ENCODE measurements at regions not wholly inside any gene's neighbourhood (a gene's known extent, or its start where the extent isn't known, plus 50 kb on each side); places are given as distances from the start of the nearest gene placed in this dataset.

GRCh38 chr5:40043916-40044315 lies 619.1 kb upstream of the DAB2 start:
- FAIRE-seq (no peak), DNase-seq (no peak)
- H3K4me3 ChIP-seq (ENCODE audit: low read depth in 1 of 3, low read length in 3 of 3) = no peak overlapping the region
- no peaks in the 10 kb centered on the region for H3K4me1 ChIP-seq (ENCODE audit: control insufficient read depth in 3 of 3, insufficient read depth in 2 of 3, low read depth in 1 of 3, low read length in 2 of 3)
- no peaks in the 10 kb centered on the region for H3K36me3 ChIP-seq (ENCODE audit: control insufficient read depth in 3 of 3, insufficient read depth in 2 of 3, low read depth in 1 of 3, low read length in 3 of 3)
- no peaks in the 10 kb centered on the region for H3K9me3 ChIP-seq (ENCODE audit: control insufficient read depth in 2 of 2, insufficient read depth in 1 of 2, low read depth in 1 of 2, low read length in 1 of 2)
- no peaks in the 10 kb centered on the region for H3K27me3 ChIP-seq (ENCODE audit: control insufficient read depth in 3 of 3, insufficient read depth in 3 of 3, low read length in 3 of 3)
- no peak overlapping the region for H3K27ac ChIP-seq (ENCODE audit: low read depth in 1 of 3, low read length in 2 of 3)
- WGBS, 3 donors = 87 to 93% (median 88%) methylated on average over 8 of the region's 8 CpGs

DNA sequence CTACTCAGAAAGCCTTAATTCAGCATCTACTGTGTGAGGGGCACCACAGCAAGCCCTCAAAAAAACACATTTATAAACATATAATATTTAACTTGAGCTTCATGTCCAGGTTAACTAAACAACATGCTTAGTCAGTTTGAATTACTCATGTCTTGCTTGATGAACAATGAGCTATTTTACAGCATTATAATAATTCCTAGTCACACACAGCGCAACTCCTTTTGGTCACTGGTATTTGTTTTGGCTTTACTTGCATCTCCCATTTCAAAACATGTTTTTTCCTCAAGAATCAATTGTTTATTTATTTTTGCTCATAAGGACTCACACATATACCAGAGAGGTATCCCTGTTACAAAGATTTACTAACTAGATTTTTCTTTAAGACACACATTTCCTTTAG lies 616.7 kb upstream of the DAB2 start:
- FAIRE-seq (no peak), DNase-seq (no peak)
- no peaks in the 10 kb centered on the region for H3K36me3 ChIP-seq (ENCODE audit: control insufficient read depth in 3 of 3, insufficient read depth in 2 of 3, low read depth in 1 of 3, low read length in 3 of 3)
- WGBS, 3 donors = 89 to 100% (median 98%) methylated on average over 1 of the region's 1 CpG
- H3K4me3 ChIP-seq (ENCODE audit: low read depth in 1 of 3, low read length in 3 of 3) = no peak overlapping the region
- no peak overlapping the region for H3K27ac ChIP-seq (ENCODE audit: low read depth in 1 of 3, low read length in 2 of 3)
- H3K27me3 ChIP-seq (ENCODE audit: control insufficient read depth in 3 of 3, insufficient read depth in 3 of 3, low read length in 3 of 3) = no peaks in the 10 kb centered on the region
- H3K4me1 ChIP-seq (ENCODE audit: control insufficient read depth in 3 of 3, insufficient read depth in 2 of 3, low read depth in 1 of 3, low read length in 2 of 3) = peaks cover 0 to 10% (median 3%) of the 10 kb centered on the region in 3 donors
- H3K9me3 ChIP-seq (ENCODE audit: control insufficient read depth in 2 of 2, insufficient read depth in 1 of 2, low read depth in 1 of 2, low read length in 1 of 2) = no peaks in the 10 kb centered on the region

GRCh38 chr5:40037713-40038112 lies 612.9 kb upstream of the DAB2 start:
- H3K27ac ChIP-seq (ENCODE audit: low read depth in 1 of 3, low read length in 2 of 3) = no peak overlapping the region
- no peaks in the 10 kb centered on the region for H3K27me3 ChIP-seq (ENCODE audit: control insufficient read depth in 3 of 3, insufficient read depth in 3 of 3, low read length in 3 of 3)
- H3K4me1 ChIP-seq (ENCODE audit: control insufficient read depth in 3 of 3, insufficient read depth in 2 of 3, low read depth in 1 of 3, low read length in 2 of 3) = peaks cover 0 to 10% (median 3%) of the 10 kb centered on the region in 3 donors
- FAIRE-seq = no peak
- H3K36me3 ChIP-seq (ENCODE audit: control insufficient read depth in 3 of 3, insufficient read depth in 2 of 3, low read depth in 1 of 3, low read length in 3 of 3) = no peaks in the 10 kb centered on the region
- H3K4me3 ChIP-seq (ENCODE audit: low read depth in 1 of 3, low read length in 3 of 3) = no peak overlapping the region
- WGBS, 3 donors = 87 to 89% (median 88%) methylated on average over 2 of the region's 2 CpGs
- DNase-seq = peak; percentile 72 to 82
- no peaks in the 10 kb centered on the region for H3K9me3 ChIP-seq (ENCODE audit: control insufficient read depth in 2 of 2, insufficient read depth in 1 of 2, low read depth in 1 of 2, low read length in 1 of 2)

- peaks cover 0 to 10% (median 3%) of the 10 kb centered on the region in 3 donors for H3K4me1 ChIP-seq (ENCODE audit: control insufficient read depth in 3 of 3, insufficient read depth in 2 of 3, low read depth in 1 of 3, low read length in 2 of 3)
- no peaks in the 10 kb centered on the region for H3K9me3 ChIP-seq (ENCODE audit: control insufficient read depth in 2 of 2, insufficient read depth in 1 of 2, low read depth in 1 of 2, low read length in 1 of 2)
- no peaks in the 10 kb centered on the region for H3K27me3 ChIP-seq (ENCODE audit: control insufficient read depth in 3 of 3, insufficient read depth in 3 of 3, low read length in 3 of 3)
- H3K27ac ChIP-seq (ENCODE audit: low read depth in 1 of 3, low read length in 2 of 3) = no peak overlapping the region
- FAIRE-seq (no peak), DNase-seq (no peak)
- 89 to 94% (median 91%) methylated on average over 2 of the region's 2 CpGs for WGBS, 3 donors
- H3K36me3 ChIP-seq (ENCODE audit: control insufficient read depth in 3 of 3, insufficient read depth in 2 of 3, low read depth in 1 of 3, low read length in 3 of 3) = no peaks in the 10 kb centered on the region
- no peak overlapping the region for H3K4me3 ChIP-seq (ENCODE audit: low read depth in 1 of 3, low read length in 3 of 3)
Observed at GRCh38 chr5:40034441-40034840, 609.7 kb upstream of the DAB2 start.

DNA sequence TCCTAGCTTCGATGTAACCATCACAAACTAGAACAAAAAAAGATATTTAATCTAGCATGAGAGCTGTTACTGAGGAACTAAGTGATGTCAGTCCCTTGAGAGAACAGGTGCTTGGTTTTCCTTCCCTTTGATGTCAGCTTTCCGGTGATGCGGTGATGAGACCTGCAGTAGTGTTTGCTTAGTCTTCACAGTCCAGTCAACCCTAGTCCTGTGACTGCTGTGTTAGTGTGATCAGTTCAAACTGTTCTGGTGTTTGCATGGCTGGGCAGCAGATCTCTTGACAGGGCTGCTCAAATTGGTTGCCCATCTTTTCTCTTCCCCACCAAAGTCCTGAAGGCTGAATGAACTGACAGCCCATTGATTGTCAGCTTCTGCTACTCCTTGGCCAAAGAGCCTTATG lies 608.6 kb upstream of the DAB2 start:
- 77 to 88% (median 77%) methylated on average over 3 of the region's 3 CpGs for WGBS, 3 donors
- H3K36me3 ChIP-seq (ENCODE audit: control insufficient read depth in 3 of 3, insufficient read depth in 2 of 3, low read depth in 1 of 3, low read length in 3 of 3) = no peaks in the 10 kb centered on the region
- no peak overlapping the region for H3K27ac ChIP-seq (ENCODE audit: low read depth in 1 of 3, low read length in 2 of 3)
- FAIRE-seq = no peak
- no peak for DNase-seq
- H3K4me1 ChIP-seq (ENCODE audit: control insufficient read depth in 3 of 3, insufficient read depth in 2 of 3, low read depth in 1 of 3, low read length in 2 of 3) = peaks cover 0 to 9% (median 3%) of the 10 kb centered on the region in 3 donors
- no peaks in the 10 kb centered on the region for H3K27me3 ChIP-seq (ENCODE audit: control insufficient read depth in 3 of 3, insufficient read depth in 3 of 3, low read length in 3 of 3)
- no peaks in the 10 kb centered on the region for H3K9me3 ChIP-seq (ENCODE audit: control insufficient read depth in 2 of 2, insufficient read depth in 1 of 2, low read depth in 1 of 2, low read length in 1 of 2)
- H3K4me3 ChIP-seq (ENCODE audit: low read depth in 1 of 3, low read length in 3 of 3) = no peak overlapping the region

GRCh38 chr5:40033009-40033408 lies 608.2 kb upstream of the DAB2 start:
- Histone ChIP-seq H3K4me3 (ENCODE audit: low read depth in 1 of 3, low read length in 3 of 3) (no peak overlapping the region), H3K27me3 (ENCODE audit: control insufficient read depth in 3 of 3, insufficient read depth in 3 of 3, low read length in 3 of 3) (no peaks in the 10 kb centered on the region), H3K36me3 (ENCODE audit: control insufficient read depth in 3 of 3, insufficient read depth in 2 of 3, low read depth in 1 of 3, low read length in 3 of 3) (no peaks in the 10 kb centered on the region), H3K4me1 (ENCODE audit: control insufficient read depth in 3 of 3, insufficient read depth in 2 of 3, low read depth in 1 of 3, low read length in 2 of 3) (peaks cover 0 to 5% (median 1%) of the 10 kb centered on the region in 3 donors), H3K27ac (ENCODE audit: low read depth in 1 of 3, low read length in 2 of 3) (no peak overlapping the region), H3K9me3 (ENCODE audit: control insufficient read depth in 2 of 2, insufficient read depth in 1 of 2, low read depth in 1 of 2, low read length in 1 of 2) (no peaks in the 10 kb centered on the region)
- 86 to 95% (median 88%) methylated on average over 1 of the region's 1 CpG for WGBS, 3 donors
- FAIRE-seq = no peak
- no peak for DNase-seq

- FAIRE-seq (no peak), DNase-seq (no peak)
- Histone ChIP-seq H3K36me3 (ENCODE audit: control insufficient read depth in 3 of 3, insufficient read depth in 2 of 3, low read depth in 1 of 3, low read length in 3 of 3) (no peaks in the 10 kb centered on the region), H3K4me1 (ENCODE audit: control insufficient read depth in 3 of 3, insufficient read depth in 2 of 3, low read depth in 1 of 3, low read length in 2 of 3) (no peaks in the 10 kb centered on the region), H3K9me3 (ENCODE audit: control insufficient read depth in 2 of 2, insufficient read depth in 1 of 2, low read depth in 1 of 2, low read length in 1 of 2) (no peaks in the 10 kb centered on the region), H3K4me3 (ENCODE audit: low read depth in 1 of 3, low read length in 3 of 3) (no peak overlapping the region), H3K27me3 (ENCODE audit: control insufficient read depth in 3 of 3, insufficient read depth in 3 of 3, low read length in 3 of 3) (no peaks in the 10 kb centered on the region), H3K27ac (ENCODE audit: low read depth in 1 of 3, low read length in 2 of 3) (no peak overlapping the region)
- WGBS, 3 donors = 65 to 82% (median 74%) methylated on average over 2 of the region's 2 CpGs
Observed at GRCh38 chr5:40030661-40031060, 605.9 kb upstream of the DAB2 start.

- no peaks in the 10 kb centered on the region for H3K36me3 ChIP-seq (ENCODE audit: control insufficient read depth in 3 of 3, insufficient read depth in 2 of 3, low read depth in 1 of 3, low read length in 3 of 3)
- no peak for FAIRE-seq
- H3K9me3 ChIP-seq (ENCODE audit: control insufficient read depth in 2 of 2, insufficient read depth in 1 of 2, low read depth in 1 of 2, low read length in 1 of 2) = no peaks in the 10 kb centered on the region
- H3K27me3 ChIP-seq (ENCODE audit: control insufficient read depth in 3 of 3, insufficient read depth in 3 of 3, low read length in 3 of 3) = no peaks in the 10 kb centered on the region
- 86 to 92% (median 91%) methylated on average over 5 of the region's 5 CpGs for WGBS, 3 donors
- no peaks in the 10 kb centered on the region for H3K4me1 ChIP-seq (ENCODE audit: control insufficient read depth in 3 of 3, insufficient read depth in 2 of 3, low read depth in 1 of 3, low read length in 2 of 3)
- no peak for DNase-seq
- no peak overlapping the region for H3K27ac ChIP-seq (ENCODE audit: low read depth in 1 of 3, low read length in 2 of 3)
- H3K4me3 ChIP-seq (ENCODE audit: low read depth in 1 of 3, low read length in 3 of 3) = no peak overlapping the region
Observed at GRCh38 chr5:40029711-40030495, 605.1 kb upstream of the DAB2 start.

DNA sequence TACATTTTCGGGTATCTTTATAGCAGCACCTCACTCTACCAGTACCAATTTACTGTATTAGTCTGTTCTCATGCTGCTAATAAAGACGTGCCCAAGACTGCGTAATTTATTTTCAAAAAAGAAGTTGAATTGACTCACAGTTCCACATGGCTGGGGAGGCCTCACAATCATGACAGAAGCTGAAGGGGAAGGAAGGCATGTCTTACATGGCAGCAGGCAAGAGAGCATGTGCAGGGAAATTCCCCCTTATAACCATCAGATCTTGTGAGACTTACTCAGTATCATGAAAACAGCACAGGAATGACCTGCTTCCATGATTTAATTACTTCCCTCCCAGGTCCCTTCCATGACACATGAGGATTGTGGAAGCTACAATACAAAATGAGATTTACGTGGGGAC lies 602.6 kb upstream of the DAB2 start:
- Histone ChIP-seq H3K9me3 (ENCODE audit: control insufficient read depth in 2 of 2, insufficient read depth in 1 of 2, low read depth in 1 of 2, low read length in 1 of 2) (no peaks in the 10 kb centered on the region), H3K36me3 (ENCODE audit: control insufficient read depth in 3 of 3, insufficient read depth in 2 of 3, low read depth in 1 of 3, low read length in 3 of 3) (no peaks in the 10 kb centered on the region), H3K27ac (ENCODE audit: low read depth in 1 of 3, low read length in 2 of 3) (no peak overlapping the region), H3K4me3 (ENCODE audit: low read depth in 1 of 3, low read length in 3 of 3) (no peak overlapping the region), H3K4me1 (ENCODE audit: control insufficient read depth in 3 of 3, insufficient read depth in 2 of 3, low read depth in 1 of 3, low read length in 2 of 3) (no peaks in the 10 kb centered on the region), H3K27me3 (ENCODE audit: control insufficient read depth in 3 of 3, insufficient read depth in 3 of 3, low read length in 3 of 3) (no peaks in the 10 kb centered on the region)
- FAIRE-seq (no peak), DNase-seq (no peak)
- 91 to 93% (median 93%) methylated on average over 4 of the region's 4 CpGs for WGBS, 3 donors
